ENCODE measurements at regions not wholly inside any gene's neighbourhood (a gene's known extent, or its start where the extent isn't known, plus 50 kb on each side); places are given as distances from the start of the nearest gene placed in this dataset.

GRCh38 chr18:67728364-67728763 lies 211.8 kb upstream of the DSEL start:
- Histone ChIP-seq H3K27ac (ENCODE audit: low read length) (no peak overlapping the region), H3K27me3 (ENCODE audit: control insufficient read depth, insufficient read depth, low read length) (no peaks in the 10 kb centered on the region), H3K9me3 (ENCODE audit: control insufficient read depth, insufficient read depth, low read depth, low read length) (no peaks in the 10 kb centered on the region), H3K4me3 (ENCODE audit: low read depth in 2 of 2, low read length in 2 of 2) (no peak overlapping the region), H3K4me1 (ENCODE audit: control insufficient read depth, insufficient read depth, low read length) (no peaks in the 10 kb centered on the region), H3K36me3 (ENCODE audit: control insufficient read depth, insufficient read depth, low read length) (no peaks in the 10 kb centered on the region)
- no peak for ATAC-seq
- intact Hi-C loops (cut with micrococcal nuclease; ENCODE audit: unreplicated experiment): no loop called here
- in situ Hi-C loops (cut with HindIII; ENCODE audit: low pct_unique_long_range_greater_than_20kb, low sequenced_read_pairs): no loop called here
- no peak for DNase-seq (ENCODE audit: low read depth, low spot score)
- TF ChIP-seq SIN3A (IDR thresholded peaks at IDR 0.05; ENCODE audit: borderline replicate concordance, insufficient read depth, low read depth, low read length) (no peak), POLR2AphosphoS5 (IDR thresholded peaks at IDR 0.05; ENCODE audit: low read depth, low read length) (no peak)
- ChIA-PET POLR2A (no interaction called here), CTCF (no interaction called here)
- no TSS peak for BruUV-seq (replicated peaks)

GRCh38 chr18:67726882-67727281 lies 210.4 kb upstream of the DSEL start:
- ChIA-PET CTCF (no interaction called here), POLR2A (no interaction called here)
- Histone ChIP-seq H3K36me3 (ENCODE audit: control insufficient read depth, insufficient read depth, low read length) (no peaks in the 10 kb centered on the region), H3K9me3 (ENCODE audit: control insufficient read depth, insufficient read depth, low read depth, low read length) (no peaks in the 10 kb centered on the region), H3K27ac (ENCODE audit: low read length) (no peak overlapping the region), H3K27me3 (ENCODE audit: control insufficient read depth, insufficient read depth, low read length) (no peaks in the 10 kb centered on the region), H3K4me3 (ENCODE audit: low read depth in 2 of 2, low read length in 2 of 2) (no peak overlapping the region), H3K4me1 (ENCODE audit: control insufficient read depth, insufficient read depth, low read length) (no peaks in the 10 kb centered on the region)
- no TSS peak for BruUV-seq (replicated peaks)
- ATAC-seq (no peak), DNase-seq (ENCODE audit: low read depth, low spot score) (no peak)
- TF ChIP-seq POLR2AphosphoS5 (IDR thresholded peaks at IDR 0.05; ENCODE audit: low read depth, low read length) (no peak), TCF7L2 (IDR thresholded peaks at IDR 0.05; ENCODE audit: low read depth, low read length) (no peak), SIN3A (IDR thresholded peaks at IDR 0.05; ENCODE audit: borderline replicate concordance, insufficient read depth, low read depth, low read length) (no peak)
- TF ChIP-seq, protein P1, sequence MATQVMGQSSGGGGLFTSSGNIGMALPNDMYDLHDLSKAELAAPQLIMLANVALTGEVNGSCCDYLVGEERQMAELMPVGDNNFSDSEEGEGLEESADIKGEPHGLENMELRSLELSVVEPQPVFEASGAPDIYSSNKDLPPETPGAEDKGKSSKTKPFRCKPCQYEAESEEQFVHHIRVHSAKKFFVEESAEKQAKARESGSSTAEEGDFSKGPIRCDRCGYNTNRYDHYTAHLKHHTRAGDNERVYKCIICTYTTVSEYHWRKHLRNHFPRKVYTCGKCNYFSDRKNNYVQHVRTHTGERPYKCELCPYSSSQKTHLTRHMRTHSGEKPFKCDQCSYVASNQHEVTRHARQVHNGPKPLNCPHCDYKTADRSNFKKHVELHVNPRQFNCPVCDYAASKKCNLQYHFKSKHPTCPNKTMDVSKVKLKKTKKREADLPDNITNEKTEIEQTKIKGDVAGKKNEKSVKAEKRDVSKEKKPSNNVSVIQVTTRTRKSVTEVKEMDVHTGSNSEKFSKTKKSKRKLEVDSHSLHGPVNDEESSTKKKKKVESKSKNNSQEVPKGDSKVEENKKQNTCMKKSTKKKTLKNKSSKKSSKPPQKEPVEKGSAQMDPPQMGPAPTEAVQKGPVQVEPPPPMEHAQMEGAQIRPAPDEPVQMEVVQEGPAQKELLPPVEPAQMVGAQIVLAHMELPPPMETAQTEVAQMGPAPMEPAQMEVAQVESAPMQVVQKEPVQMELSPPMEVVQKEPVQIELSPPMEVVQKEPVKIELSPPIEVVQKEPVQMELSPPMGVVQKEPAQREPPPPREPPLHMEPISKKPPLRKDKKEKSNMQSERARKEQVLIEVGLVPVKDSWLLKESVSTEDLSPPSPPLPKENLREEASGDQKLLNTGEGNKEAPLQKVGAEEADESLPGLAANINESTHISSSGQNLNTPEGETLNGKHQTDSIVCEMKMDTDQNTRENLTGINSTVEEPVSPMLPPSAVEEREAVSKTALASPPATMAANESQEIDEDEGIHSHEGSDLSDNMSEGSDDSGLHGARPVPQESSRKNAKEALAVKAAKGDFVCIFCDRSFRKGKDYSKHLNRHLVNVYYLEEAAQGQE (IDR thresholded peaks at IDR 0.05; ENCODE audit: insufficient read depth in 1 of 2, low read depth in 2 of 2, low read length in 1 of 2): no peak
- TF ChIP-seq, protein P2, sequence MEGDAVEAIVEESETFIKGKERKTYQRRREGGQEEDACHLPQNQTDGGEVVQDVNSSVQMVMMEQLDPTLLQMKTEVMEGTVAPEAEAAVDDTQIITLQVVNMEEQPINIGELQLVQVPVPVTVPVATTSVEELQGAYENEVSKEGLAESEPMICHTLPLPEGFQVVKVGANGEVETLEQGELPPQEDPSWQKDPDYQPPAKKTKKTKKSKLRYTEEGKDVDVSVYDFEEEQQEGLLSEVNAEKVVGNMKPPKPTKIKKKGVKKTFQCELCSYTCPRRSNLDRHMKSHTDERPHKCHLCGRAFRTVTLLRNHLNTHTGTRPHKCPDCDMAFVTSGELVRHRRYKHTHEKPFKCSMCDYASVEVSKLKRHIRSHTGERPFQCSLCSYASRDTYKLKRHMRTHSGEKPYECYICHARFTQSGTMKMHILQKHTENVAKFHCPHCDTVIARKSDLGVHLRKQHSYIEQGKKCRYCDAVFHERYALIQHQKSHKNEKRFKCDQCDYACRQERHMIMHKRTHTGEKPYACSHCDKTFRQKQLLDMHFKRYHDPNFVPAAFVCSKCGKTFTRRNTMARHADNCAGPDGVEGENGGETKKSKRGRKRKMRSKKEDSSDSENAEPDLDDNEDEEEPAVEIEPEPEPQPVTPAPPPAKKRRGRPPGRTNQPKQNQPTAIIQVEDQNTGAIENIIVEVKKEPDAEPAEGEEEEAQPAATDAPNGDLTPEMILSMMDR (IDR thresholded peaks at IDR 0.05): no peak
- intact Hi-C loops (cut with micrococcal nuclease; ENCODE audit: unreplicated experiment): no loop called here
- in situ Hi-C loops (cut with HindIII; ENCODE audit: low pct_unique_long_range_greater_than_20kb, low sequenced_read_pairs): no loop called here

DNA sequence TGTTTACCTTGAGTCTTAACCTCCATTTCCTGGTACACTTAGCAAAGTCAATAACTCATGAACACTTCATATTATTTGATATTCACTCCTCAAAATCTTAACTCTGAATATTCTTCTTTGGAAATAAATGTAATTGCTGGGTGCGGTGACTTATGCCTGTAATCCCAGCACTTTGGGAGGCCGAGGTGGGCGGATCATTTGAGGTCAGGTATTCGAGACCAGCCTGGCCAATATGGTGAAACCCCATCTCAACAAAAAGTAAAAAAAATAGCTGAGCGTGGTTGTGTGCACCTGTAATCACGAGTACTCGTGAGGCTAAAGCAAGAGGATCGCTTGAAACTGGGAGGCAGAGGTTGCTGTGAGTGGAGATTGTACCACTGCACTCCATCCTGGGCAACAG lies 201.3 kb upstream of the DSEL start:
- ATAC-seq: no peak
- Histone ChIP-seq H3K27ac (ENCODE audit: low read length) (no peak overlapping the region), H3K36me3 (ENCODE audit: control insufficient read depth, insufficient read depth, low read length) (no peaks in the 10 kb centered on the region), H3K27me3 (ENCODE audit: control insufficient read depth, insufficient read depth, low read length) (no peaks in the 10 kb centered on the region), H3K9me3 (ENCODE audit: control insufficient read depth, insufficient read depth, low read depth, low read length) (no peaks in the 10 kb centered on the region), H3K4me3 (ENCODE audit: low read depth in 2 of 2, low read length in 2 of 2) (no peak overlapping the region), H3K4me1 (ENCODE audit: control insufficient read depth, insufficient read depth, low read length) (no peaks in the 10 kb centered on the region)
- in situ Hi-C loops (cut with HindIII; ENCODE audit: low pct_unique_long_range_greater_than_20kb, low sequenced_read_pairs): no loop called here
- intact Hi-C loops (cut with micrococcal nuclease; ENCODE audit: unreplicated experiment): no loop called here
- BruUV-seq (replicated peaks): no TSS peak
- TF ChIP-seq, protein P1 (IDR thresholded peaks at IDR 0.05; ENCODE audit: insufficient read depth in 1 of 2, low read depth in 2 of 2, low read length in 1 of 2): no peak
- TF ChIP-seq TCF7L2 (IDR thresholded peaks at IDR 0.05; ENCODE audit: low read depth, low read length): no peak
- no peak for TF ChIP-seq SIN3A (IDR thresholded peaks at IDR 0.05; ENCODE audit: borderline replicate concordance, insufficient read depth, low read depth, low read length)
- TF ChIP-seq POLR2AphosphoS5 (IDR thresholded peaks at IDR 0.05; ENCODE audit: low read depth, low read length): no peak
- TF ChIP-seq, protein P2 (IDR thresholded peaks at IDR 0.05): no peak
- ChIA-PET POLR2A (no interaction called here), CTCF (no interaction called here)
- no peak for DNase-seq (ENCODE audit: low read depth, low spot score)
